Neural crest cell (in vitro differentiated cells): ENCODE measurements at regions not wholly inside any gene's neighbourhood (a gene's known extent, or its start where the extent isn't known, plus 50 kb on each side); places are given as distances from the start of the nearest gene placed in this dataset.

Experiments
- DNase-seq: peaks from one replicate; pipeline ENCODE4 v3.0.0; 2021; ENCODE audit warnings: low read depth, mixed read lengths, low spot score
- H3K27ac Mint-ChIP-seq: one replicate; pipeline ENCODE4 v1.8.0; 2021; ENCODE audit warnings: mild to moderate bottlenecking, mixed read lengths; ENCODE audit not compliant: unreplicated experiment
- H3K27me3 Mint-ChIP-seq: 2 replicates; pipeline ENCODE4 v1.8.0; 2021; ENCODE audit warnings: low read depth, mild to moderate bottlenecking, mixed read lengths
- H3K36me3 Mint-ChIP-seq: 2 replicates; pipeline ENCODE4 v1.8.0; 2021; ENCODE audit warnings: low read depth, mild to moderate bottlenecking, mixed read lengths
- H3K4me1 Mint-ChIP-seq: 2 replicates; pipeline ENCODE4 v1.8.0; 2021; ENCODE audit warnings: mixed read lengths
- H3K4me3 Mint-ChIP-seq: one replicate; pipeline ENCODE4 v1.8.0; 2021; ENCODE audit warnings: mild to moderate bottlenecking, mixed read lengths
- H3K9me3 Mint-ChIP-seq: 2 replicates; pipeline ENCODE4 v1.8.0; 2021; ENCODE audit warnings: mixed read lengths
- TF ChIP-seq, protein P1 (sequence below): fragments of 200-600 bp; sonication (generic); conservative IDR thresholded peaks from 2 replicates; pipeline ENCODE4 v1.5.0; 2021; ENCODE audit warnings: antibody characterized with exemption, mild to moderate bottlenecking

DNA sequence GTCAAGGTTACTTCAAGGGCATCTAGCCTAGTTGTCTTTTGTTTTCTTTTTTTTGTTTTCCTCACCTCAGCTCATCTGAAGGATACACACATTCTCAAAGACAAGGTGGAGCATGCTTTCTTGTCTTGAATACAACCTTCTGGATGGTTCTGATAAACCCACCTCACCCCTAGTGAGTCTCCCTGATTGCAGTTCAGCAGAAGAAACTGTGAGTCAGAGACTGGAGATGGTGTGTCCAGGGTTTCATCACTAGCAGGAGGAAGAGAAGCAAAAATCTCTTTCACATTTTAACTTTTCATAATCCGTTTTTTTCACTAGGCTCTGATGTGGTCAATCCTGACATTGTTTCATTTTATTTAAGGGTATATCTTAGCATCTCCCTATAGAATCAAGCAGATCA lies 143.0 kb upstream of the NRBF2 start:
- no peaks in the 10 kb centered on the region for H3K9me3 Mint-ChIP-seq
- DNase-seq: no peak
- no peaks in the 10 kb centered on the region for H3K36me3 Mint-ChIP-seq
- no peak overlapping the region for H3K4me3 Mint-ChIP-seq
- no peaks in the 10 kb centered on the region for H3K27me3 Mint-ChIP-seq
- H3K4me1 Mint-ChIP-seq: peaks cover 15% of the 10 kb centered on the region
- TF ChIP-seq, protein P1, sequence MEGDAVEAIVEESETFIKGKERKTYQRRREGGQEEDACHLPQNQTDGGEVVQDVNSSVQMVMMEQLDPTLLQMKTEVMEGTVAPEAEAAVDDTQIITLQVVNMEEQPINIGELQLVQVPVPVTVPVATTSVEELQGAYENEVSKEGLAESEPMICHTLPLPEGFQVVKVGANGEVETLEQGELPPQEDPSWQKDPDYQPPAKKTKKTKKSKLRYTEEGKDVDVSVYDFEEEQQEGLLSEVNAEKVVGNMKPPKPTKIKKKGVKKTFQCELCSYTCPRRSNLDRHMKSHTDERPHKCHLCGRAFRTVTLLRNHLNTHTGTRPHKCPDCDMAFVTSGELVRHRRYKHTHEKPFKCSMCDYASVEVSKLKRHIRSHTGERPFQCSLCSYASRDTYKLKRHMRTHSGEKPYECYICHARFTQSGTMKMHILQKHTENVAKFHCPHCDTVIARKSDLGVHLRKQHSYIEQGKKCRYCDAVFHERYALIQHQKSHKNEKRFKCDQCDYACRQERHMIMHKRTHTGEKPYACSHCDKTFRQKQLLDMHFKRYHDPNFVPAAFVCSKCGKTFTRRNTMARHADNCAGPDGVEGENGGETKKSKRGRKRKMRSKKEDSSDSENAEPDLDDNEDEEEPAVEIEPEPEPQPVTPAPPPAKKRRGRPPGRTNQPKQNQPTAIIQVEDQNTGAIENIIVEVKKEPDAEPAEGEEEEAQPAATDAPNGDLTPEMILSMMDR: no peak
- no peak overlapping the region for H3K27ac Mint-ChIP-seq

DNA sequence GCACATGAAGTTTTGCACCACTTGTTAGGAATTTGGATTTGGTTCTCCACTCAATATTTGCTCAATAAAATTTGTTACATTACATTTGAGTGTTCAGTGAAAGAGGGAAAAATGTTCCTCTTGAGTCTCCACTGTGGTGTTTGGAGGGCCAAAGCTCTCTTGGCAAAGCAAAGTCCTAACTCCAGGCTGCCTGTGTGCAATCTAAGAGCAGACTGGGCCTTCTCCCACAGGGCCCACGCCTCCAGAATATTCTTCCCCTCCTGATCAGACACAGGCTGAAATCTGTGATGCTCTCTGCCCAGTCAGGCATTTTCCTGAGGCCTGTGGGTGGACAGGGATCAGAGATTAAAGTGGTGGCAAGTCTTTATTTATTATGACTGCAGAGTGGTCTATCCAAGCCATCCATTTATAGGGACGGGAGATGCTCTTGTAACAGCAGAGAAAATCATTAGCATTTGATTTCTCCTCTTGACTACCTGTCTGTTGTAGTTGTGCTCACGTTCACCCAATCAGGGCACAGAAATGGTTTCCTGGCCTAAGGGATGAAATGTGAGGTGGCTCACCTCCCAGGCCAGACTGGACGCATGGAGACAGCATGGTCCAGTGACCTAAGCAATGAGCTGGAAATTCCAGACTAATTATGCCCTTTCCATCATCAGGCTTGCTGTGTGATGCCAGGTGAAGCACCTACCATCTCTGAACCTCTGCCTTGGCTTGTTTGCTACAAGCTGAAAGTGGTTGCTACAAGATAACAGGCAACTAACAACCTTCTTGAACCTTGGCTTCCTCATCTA lies 147.1 kb upstream of the NRBF2 start:
- Mint-ChIP-seq H3K4me1 (peaks cover 4% of the 10 kb centered on the region), H3K9me3 (peaks cover 5% of the 10 kb centered on the region), H3K27ac (no peak overlapping the region), H3K36me3 (peaks cover 2% of the 10 kb centered on the region), H3K27me3 (no peaks in the 10 kb centered on the region), H3K4me3 (no peak overlapping the region)
- no peak for DNase-seq
- TF ChIP-seq, protein P1: no peak

GRCh38 chr10:62981096-62981495 lies 152.0 kb upstream of the NRBF2 start:
- DNase-seq: no peak
- Mint-ChIP-seq H3K36me3 (peaks cover 4% of the 10 kb centered on the region), H3K9me3 (peaks cover 5% of the 10 kb centered on the region), H3K27ac (no peak overlapping the region), H3K4me1 (peaks cover 7% of the 10 kb centered on the region), H3K27me3 (no peaks in the 10 kb centered on the region), H3K4me3 (no peak overlapping the region)
- TF ChIP-seq, protein P1: no peak

- peaks cover 7% of the 10 kb centered on the region for H3K4me1 Mint-ChIP-seq
- H3K27ac Mint-ChIP-seq: no peak overlapping the region
- H3K36me3 Mint-ChIP-seq: peaks cover 4% of the 10 kb centered on the region
- TF ChIP-seq, protein P1: no peak
- H3K9me3 Mint-ChIP-seq: peaks cover 5% of the 10 kb centered on the region
- H3K27me3 Mint-ChIP-seq: no peaks in the 10 kb centered on the region
- no peak for DNase-seq
- H3K4me3 Mint-ChIP-seq: no peak overlapping the region
These were observed 152.4 kb upstream of the NRBF2 start for GRCh38 chr10:62980687-62981086.

- TF ChIP-seq, protein P1: no peak
- H3K4me1 Mint-ChIP-seq: peaks cover 7% of the 10 kb centered on the region
- no peak overlapping the region for H3K27ac Mint-ChIP-seq
- H3K9me3 Mint-ChIP-seq: peaks cover 11% of the 10 kb centered on the region
- H3K27me3 Mint-ChIP-seq: no peaks in the 10 kb centered on the region
- no peak overlapping the region for H3K4me3 Mint-ChIP-seq
- no peak for DNase-seq
- H3K36me3 Mint-ChIP-seq: peaks cover 10% of the 10 kb centered on the region
These were observed 153.2 kb upstream of the NRBF2 start for GRCh38 chr10:62979921-62980320.
